ENCODE measurements at regions not wholly inside any gene's neighbourhood (a gene's known extent, or its start where the extent isn't known, plus 50 kb on each side); places are given as distances from the start of the nearest gene placed in this dataset.

- TF ChIP-seq CTCF (IDR thresholded peaks at IDR 0.05) (no peak), POLR2A (IDR thresholded peaks at IDR 0.05) (no peak)
These were observed 977.6 kb downstream of the MCTP2 start for GRCh38 chr15:95208988-95209387.
